SKM-1 (cell line): ENCODE measurements at regions not wholly inside any gene's neighbourhood (a gene's known extent, or its start where the extent isn't known, plus 50 kb on each side); places are given as distances from the start of the nearest gene placed in this dataset.

Experiments
- DNase-seq: peaks from one replicate; lab custom pipeline; 2025; ENCODE audit not compliant: unreplicated experiment; lab: John Stamatoyannopoulos, UW

DNA sequence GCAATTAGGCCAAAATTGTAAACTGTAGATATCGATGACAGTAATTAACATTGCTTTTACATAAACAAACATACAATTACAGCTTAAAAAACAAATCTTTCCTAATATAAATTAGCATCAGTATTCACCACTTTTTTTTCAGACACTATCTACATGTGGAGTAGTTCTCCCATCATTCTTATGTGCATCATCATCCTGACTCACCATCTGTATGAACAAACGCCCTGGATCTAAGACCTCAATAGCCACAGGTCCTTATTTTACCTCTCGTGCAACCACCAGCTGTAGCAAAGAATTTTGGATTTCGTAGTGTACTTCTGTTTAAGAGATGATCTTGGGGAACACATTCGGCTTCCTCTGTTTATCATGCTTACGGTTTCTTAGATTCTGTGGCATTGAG is 551.9 kb upstream of the KIRREL3 start:
- no peak for DNase-seq

DNA sequence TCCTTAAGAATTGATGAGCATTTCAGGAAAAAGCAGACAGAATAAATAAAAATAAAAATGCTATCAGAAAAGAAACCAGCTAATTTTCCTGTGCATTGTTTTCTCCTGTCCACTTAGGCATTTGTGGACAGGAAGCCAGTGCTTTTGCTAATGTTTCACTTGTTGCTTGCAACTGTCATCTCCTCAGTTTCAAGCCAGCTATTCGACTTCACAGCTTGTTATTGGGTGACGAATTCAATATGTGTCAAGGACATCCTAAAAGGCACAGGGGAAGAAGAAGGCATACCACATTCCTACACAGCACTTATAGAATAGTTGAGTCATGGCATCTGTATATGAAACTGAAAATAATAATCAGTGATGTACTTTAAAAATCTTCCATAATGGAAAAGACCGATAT is 530.6 kb upstream of the KIRREL3 start:
- DNase-seq: no peak

DNA sequence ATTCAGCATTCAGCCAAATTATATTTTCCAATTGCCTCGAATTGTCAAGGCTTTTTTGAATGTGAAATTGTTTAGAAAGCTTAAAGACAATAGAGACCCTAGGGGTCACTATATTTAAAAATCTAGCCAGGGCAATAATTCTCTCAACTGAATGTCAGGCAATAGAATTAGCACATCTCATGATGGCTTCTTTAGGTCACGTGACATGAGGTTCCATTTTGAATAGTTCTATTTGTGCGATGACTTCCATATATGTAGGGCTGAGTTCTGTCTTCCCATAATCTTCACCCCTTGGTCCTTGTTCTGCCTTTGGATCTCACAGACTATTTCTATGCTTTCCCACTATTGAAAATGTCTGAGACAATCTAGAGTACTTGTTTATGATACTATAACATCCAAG is 527.7 kb upstream of the KIRREL3 start:
- no peak for DNase-seq

DNA sequence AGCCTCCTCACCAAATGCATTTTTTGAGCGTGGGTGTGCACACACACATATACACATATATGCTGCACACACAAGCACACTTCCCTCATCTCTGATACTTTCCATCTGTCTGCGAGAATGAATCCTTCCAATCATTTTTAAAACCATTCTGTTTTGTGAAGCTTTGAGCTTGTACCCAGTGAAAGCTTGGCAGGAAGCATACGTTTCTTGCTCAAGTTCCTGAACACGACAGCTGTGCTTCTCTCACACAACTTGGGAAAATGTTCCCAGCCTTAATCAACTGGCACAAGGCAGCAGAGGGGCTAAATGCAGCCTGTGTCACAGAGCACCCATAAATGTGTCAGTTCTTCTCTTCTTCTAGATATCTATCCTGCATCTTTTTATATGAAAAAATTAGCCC is 524.0 kb upstream of the KIRREL3 start:
- no peak for DNase-seq

DNA sequence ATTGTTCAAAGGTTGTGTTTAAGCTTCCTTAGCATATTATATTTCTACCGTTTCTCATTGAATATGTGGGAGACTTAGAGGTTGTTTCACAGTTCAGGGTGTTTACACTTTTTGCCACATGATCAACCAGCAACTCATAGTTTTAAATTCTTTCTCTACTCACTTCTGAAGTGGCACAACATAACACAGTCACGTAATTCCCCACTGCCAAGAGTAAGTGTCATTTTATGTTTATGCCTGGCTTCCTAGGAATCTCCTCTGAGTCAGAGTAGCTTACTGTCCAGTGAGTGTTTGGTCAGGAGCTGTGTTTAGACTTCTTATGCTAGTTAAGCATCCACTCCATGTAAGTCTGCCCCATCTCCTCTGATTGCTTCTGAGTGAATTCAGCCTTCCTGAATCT is 520.8 kb upstream of the KIRREL3 start:
- no peak for DNase-seq

DNA sequence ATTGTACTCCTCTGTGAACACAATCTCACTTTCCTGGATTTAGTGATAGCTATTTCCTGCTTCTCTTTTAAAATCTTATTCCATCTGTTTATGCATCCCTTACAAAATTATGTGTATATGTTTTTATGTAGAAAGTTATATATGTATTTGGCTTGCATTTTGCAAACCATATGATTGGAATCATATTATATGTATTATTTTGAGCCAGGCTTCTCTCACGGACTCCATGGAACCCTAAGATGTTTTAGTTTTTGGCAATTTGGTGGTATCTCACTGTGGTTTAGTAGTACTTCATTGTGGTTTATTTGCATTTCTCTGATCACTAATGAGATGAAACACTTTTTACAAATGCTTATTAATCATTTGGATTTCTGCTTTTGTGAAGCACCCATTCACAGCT is 507.3 kb upstream of the KIRREL3 start:
- no peak for DNase-seq

DNA sequence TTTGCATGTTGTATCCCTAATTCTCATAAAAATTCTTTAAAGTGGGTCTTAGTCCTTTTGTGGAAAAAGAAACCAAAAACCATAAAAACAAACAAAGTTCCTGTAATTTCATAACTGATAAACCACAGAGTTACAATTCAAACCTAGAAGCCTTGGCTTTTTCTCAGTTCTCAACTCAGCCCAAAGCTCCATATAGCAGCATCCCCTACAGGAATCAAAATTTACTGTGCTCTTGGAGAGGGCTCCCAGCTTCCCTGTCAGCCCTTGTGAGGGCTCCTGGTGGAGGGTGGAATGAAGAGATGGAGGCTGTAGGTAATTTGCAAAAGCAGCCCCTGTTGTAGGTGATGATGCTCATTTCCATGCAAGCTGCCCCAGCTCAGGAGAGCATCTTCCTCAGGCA is 506.1 kb upstream of the KIRREL3 start:
- DNase-seq: no peak

DNA sequence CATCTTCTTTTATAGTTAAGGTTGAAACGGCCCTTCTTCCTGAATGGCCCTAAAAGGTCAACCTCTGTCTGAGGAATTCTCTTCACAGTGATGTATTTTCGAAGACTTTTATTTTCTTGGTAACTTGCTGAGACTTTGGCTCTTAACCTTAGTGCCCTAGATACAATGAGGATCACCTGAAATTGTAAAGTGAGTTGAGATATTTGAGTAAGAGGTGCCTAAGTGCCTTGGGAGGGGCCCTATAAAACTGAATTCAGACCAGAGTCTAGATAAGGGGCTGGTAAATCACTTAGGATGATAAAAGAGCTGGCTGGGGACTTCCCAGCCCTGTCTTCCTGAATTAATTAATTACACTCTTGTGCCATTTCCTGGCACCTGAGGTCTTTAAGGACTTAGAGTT is 505.6 kb upstream of the KIRREL3 start:
- no peak for DNase-seq

DNA sequence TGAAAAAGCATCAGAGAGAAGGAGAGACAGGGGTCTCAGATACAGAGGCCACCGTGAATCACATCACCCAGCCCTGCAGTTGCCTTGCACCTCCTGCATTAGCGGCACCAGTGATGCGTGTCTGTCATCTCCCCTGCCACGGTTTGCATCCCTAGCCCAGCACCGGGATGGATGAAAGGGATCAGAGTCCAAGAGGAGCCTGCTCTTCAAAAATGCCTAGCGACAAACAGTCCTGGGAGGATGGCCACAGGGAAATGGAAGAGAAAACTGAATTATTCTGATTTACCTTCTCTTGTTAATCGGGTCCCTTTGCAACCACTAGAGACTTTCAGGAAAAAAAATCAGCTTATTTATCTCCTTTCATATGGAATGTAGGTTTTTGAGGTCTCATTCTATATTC is 495.6 kb upstream of the KIRREL3 start:
- no peak for DNase-seq

DNA sequence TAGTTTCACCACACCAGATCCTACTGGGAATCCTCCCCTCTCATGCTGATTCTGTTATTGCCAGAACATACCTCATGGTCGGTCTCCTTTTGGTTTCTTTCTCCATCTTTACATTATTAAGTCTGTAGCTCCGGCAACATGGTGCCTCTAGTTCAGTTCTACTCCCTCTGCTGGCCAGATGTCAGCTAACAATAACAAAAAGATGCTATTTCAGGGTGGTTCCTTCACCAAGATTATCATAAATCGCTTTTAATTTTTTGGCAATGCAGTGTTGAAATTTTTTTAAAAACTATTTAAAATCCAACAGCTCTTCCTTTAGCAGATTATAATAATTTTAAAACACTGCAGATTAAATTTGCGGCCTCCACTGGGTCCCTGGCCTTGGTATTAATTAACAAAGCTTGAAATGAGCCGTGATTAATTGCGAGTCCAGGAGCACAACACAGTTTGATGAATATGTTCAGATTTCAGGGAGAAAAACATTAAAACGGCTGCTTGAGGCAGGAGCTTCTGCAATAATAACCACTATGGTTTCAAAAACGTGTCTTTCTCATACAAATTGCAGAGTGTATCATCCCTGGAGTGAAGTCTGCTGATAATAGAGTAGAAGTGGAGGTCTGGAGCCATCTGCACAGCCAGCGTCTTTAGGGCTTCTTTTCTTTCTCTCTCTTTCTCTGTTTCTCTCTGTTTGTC is 492.9 kb upstream of the KIRREL3 start:
- no peak for DNase-seq

DNA sequence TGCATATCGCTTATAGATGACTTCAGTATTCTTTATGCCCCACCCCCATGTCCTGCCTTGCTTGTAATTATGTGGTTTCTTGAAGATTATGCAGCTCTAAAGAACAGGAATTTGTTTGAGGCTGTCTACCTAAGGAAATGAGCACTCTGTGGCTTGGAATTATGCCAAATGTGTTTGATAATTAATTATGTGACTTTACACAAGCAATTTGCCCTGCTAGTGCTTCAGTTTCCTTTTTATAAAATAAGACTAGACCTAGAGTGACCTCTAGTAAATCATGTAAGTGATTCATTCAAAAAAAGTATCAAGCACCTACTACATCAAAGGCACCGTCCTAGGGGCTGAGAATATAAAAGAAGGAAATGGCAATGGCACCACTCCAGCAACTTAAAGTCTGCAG is 491.5 kb upstream of the KIRREL3 start:
- DNase-seq: no peak

DNA sequence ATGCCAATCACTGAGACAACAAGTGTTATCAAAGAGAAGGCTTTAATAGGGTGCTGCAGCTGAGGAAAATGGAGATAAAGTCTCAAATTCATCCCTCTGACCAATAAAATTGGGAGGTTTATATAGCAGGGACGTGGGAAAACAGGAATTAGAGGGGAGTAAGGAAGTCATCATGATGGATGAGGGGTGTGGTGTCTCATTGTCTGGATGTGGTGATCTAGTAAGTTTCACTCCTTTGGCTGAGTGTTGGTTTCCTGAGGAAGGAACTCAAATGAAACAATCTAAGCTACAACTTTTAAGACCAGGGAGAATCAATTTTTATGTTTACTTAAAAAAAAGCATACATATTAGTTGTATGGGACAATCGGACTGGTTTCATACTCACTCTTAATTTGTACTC is 491.0 kb upstream of the KIRREL3 start:
- no peak for DNase-seq

DNA sequence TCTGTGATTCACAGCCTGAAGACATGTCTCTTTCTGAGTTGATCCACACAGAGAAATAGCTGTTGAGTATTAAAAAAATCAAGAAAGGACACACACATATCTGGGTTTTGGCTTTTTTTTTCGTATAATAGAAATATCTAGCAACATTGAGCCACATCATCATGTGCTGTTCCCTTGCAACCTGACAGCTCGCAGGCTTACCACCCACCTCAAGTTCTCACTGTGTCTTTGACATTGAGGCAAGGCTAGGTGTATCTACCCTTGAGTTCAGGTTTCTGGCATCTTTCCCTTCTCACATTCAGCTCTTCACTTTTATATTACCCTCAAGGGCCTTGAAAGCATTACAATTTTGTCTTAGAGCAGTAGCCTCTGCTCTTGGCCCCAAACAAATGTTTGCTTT is 490.3 kb upstream of the KIRREL3 start:
- no peak for DNase-seq

DNA sequence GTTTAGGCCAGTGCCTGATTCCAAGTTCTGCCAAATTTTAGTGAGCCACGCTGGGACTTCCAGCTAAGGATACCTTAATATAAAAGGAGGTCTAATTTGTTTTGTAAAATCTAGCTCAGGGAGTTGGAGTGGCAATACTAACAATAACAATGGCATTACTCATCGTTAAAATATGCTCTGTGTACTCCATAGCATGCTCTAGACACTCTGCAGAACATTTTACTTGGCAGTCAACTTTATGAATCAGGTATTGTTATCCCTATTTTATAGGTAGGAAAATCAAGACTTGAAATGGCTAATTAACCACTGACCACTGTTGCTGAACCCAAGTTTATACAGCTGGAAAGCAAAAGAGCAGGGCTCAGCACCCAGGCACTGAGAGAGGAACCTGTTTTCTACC is 485.0 kb upstream of the KIRREL3 start:
- no peak for DNase-seq

DNA sequence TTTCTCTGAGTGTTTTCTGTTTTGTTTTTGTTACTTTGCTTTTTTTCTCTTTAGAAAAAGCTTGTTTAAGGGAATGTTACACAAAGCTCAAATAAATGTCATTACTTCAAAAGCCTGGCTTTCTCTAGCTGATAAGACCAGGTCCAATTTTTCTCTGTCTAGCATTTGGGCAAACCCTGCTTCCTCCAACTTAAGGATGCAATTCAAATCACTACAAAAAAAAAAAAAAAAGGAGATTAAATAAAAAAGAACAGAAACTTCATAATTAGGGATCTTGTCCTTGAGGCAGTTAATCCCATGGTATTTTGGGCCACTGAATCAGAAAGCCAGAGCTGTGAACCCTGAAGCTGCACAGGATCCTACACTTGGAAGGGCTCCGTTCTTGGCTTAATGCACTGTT is 480.8 kb upstream of the KIRREL3 start:
- DNase-seq: no peak

DNA sequence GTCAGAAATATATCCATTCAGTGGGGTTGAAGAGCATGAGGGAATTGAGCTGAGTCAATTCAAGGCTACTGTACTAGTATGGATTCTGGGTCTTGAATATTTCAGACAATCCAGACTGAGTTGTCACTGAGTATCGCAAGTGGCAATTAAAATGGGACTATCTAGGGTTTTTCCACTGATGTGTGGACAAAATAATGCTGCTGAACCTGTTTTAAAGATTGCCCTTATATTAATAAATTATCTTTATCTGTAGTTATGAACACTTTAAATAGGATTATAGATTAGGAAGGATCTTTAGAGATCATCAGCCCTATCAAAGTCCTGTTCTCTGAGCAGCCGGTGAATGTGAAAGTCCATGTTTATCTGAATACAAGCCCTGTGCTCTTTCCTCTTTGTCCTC is 478.3 kb upstream of the KIRREL3 start:
- no peak for DNase-seq

DNA sequence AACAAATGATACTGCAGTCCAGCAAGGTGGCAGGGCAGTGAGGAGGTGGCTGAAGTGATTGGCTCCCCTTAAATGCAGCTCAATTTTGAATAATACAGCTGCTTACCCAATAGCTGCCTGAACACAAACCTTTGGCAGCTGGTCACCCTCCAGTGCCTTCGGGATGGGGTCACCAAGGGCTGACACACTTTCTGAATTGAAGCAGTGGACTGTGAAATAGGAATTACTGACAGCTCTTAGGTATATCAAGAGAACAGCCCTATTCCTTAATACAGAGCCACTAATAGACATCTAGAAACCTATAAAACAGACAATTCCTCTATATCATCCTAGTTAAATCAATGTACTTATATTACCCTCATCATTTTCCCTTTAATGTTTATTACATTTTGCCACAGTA is 474.2 kb upstream of the KIRREL3 start:
- no peak for DNase-seq

DNA sequence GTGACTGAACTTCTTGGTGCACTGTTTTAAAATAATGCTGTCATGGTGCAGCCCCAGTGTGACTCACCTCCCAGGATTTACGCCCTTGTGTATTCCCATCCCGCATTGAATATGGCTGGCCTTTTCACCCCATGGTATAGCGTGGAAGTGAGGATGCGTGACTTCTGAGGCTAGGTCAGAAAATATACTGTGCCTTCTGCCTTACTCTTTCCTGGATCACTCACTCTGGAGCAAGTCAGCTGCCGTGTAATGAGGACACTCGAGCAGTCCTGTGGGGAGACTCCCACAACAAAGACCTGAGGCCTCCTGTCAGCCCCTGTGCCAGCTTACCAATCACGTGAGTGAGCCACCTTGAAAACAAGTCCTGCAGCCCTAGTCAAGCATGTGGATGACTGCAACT is 471.9 kb upstream of the KIRREL3 start:
- DNase-seq: no peak

DNA sequence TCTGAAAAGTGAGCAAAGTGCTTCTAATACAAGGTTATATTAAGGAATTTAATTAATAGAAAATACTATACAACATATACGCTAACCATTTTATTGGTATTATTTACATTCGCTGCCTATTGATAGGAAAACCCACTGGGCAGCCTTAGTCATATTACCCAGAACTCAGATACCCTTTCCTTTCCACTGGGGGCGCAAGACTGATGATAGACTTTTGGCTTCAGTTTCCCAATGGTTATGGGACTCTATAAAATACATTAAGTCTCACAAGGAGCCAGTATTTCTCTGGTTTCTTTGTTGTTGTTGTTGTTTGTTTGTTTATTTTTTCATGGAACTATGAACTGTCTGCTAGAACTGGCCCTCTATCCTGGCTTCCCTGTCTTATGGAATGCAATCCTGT is 471.1 kb upstream of the KIRREL3 start:
- no peak for DNase-seq

DNA sequence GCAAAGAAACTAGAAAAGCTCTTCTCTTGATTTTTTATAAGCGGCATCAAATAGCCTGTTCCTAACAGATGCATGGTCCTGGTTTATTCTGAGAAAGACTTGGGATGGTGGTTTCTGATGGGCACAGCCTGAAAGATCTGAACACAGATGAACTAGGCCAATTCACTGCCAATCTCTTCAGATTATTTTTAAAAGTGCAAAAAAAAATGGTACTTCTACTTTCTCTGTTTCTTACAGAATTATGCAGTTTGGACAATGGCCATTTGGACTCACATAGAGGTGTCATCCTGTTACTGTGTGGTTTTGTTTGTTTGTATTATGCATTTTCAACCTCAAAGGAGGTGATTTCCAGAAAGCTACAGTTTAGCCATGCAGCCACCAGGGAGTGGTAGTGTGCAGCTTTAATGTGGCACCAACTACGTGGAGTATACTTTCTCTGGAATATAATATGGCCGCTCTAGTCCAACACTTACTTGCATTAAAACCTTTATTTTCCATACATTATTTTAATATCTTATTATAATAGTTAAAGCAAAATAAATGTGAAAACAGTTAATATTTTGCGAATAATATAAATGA is 469.8 kb upstream of the KIRREL3 start:
- no peak for DNase-seq

DNA sequence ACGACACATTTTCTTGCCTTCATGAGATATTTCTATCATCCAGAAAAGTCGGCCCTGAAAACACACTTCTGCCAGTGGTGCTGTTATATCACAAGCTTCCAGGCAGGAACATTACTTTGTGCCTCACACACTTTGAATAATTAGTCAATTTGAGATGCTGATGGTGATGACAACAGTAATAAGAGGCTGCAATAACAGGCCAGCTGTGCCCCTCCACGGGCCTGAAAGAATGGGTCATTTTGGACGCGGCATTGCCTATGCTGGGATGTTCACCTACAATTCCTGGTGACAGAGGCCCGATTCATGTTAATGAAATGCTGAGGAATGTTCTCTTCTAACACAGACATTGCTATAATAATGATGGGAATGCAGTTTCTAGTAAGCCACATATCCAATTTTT is 463.8 kb upstream of the KIRREL3 start:
- DNase-seq: no peak

DNA sequence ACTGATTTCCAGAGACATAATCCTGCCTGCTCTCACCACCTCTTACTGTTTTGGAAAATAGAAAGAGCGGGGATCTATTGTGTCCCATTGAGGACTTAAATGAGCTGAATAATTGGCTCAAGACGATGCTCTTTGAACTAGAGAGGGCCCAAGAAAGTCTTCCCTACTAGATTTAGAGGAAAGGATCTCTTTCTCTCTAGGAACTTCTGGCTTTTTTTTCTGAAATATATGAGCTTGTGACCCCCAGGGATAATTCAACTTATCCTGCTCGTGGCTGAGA is 461.4 kb upstream of the KIRREL3 start:
- no peak for DNase-seq

DNA sequence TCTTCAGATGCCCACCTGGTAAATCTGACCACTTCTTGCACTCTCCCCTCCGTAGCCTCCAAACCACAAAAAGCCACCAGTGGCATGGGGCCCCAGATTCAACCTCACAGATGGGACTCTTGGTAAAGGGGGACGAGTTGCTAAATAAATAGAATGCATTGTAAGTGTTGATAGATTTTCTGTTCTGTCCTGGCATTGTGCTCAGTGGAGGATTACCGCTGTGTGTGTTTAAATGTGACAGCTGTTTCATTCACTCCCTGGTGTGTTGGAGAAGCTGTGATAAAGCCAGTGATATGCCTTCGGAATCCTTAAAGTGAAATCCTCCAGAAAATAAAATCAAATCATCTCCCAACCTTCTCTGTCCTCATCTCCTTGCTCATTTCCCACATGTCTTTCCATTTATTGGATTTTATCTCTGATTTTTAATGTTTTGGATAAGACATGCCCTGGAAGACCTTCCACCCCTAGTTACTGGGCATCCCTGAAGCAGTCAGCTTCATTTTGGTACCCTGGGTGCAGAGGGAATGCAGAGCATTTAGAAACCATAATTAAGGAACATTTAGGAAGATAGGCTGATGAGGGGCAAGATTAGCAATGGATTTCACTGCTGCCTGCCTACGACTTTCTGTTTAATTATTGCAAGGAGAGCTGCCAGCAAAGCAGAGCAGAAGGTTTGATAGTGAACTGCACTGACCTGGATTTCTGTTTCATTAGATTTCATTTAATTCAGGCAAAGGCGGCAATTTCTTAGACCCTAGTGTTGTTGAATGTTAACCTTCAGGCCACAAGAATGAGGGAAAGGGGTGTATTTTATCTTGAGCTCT is 460.9 kb upstream of the KIRREL3 start:
- no peak for DNase-seq
